Body of pancreas (tissue), 4 donors: ENCODE measurements at regions not wholly inside any gene's neighbourhood (a gene's known extent, or its start where the extent isn't known, plus 50 kb on each side); places are given as distances from the start of the nearest gene placed in this dataset.

Experiments
- CTCF ChIP-seq, 7 experiments: fragments of 450-650 bp in 4 of 7; fragments of 200-600 bp in 3 of 7; sonication (generic) in 3 of 7; IDR thresholded peaks; one replicate each; pipeline ENCODE4 v1.5.1; 2016 to 2019; ENCODE audit warnings: antibody characterized with exemption in 7 of 7
- POLR2A ChIP-seq, 3 donors: fragments of 450-650 bp; IDR thresholded peaks; one replicate each; pipeline ENCODE4 v1.6.1; 2016; ENCODE audit warnings: antibody characterized with exemption in 3 of 3, mild to moderate bottlenecking in 2 of 3

GRCh38 chr22:48309836-48310235 is 1517.8 kb downstream of the BRD1 start:
- TF ChIP-seq CTCF (IDR thresholded peaks at IDR 0.05) (no peak), POLR2A (IDR thresholded peaks at IDR 0.05) (no peak)
